ENCODE measurements at regions not wholly inside any gene's neighbourhood (a gene's known extent, or its start where the extent isn't known, plus 50 kb on each side); places are given as distances from the start of the nearest gene placed in this dataset.
"Not testable (repeated sequence)": the region's sequence is repeated elsewhere in the genome, so short reads cannot be mapped to it uniquely, and the experiment has no call there.

DNA sequence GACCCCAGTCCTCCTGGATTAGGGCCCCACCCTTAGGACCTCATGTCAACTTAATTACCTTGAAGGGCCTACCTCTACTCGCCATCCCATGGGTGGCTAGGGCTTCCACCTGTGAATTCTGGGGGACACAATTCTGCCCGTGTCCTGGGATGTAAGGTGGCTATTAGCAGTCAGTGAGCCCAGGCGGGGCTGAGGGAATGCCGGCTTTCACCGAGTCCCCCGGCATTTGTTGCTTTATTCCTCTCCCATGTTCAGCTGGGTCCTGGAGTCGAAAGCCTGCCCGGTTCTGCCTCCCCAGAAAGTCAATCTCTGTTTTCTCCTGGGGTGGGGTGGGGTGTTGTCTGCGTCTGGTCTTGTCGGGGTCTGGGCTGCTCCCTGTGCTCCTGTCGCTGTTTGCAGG, 125.6 kb downstream of the GLRX3 start:
- DNase-seq (ENCODE audit: low read depth): no peak

DNA sequence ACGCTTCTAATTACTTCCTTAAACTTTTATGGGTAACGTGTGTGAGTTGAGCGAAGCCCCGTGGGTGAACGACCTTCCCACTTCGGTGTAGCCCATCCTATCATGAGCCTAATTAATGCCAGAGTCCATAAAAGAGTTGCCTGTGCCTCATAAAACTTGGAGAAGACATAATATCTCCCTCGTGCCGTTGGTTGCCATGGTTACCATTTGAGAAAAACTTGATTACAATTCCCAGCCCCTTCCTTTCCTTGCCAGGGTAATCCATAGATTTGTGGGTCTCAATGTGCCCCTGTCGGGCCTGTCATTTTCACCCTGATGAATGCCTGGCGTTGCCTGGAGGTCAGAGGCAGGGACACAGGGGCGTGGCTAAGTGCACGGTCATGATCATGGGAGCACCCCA, 127.1 kb downstream of the GLRX3 start:
- no peak for DNase-seq (ENCODE audit: low read depth)

DNA sequence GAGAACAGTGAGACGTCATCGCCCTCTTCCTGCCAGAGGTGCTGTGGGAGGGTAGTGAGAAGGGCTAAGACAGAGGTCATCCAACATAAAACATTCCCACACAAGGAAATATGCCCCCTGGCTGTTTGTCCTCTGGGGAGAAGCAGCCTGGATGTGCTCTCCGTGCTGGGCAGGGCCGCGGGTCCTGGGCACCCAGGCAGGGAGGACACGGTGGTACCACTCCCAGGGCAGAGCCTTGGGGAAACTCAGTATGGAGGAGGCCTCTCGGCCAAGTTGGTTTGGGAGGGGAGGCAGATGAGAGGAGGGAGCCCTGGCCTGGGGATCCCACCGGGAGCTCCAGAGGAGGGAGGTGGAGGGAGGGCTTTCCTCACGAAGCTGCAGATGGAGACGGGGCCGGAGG, 129.4 kb downstream of the GLRX3 start:
- DNase-seq (ENCODE audit: low read depth): no peak

DNA sequence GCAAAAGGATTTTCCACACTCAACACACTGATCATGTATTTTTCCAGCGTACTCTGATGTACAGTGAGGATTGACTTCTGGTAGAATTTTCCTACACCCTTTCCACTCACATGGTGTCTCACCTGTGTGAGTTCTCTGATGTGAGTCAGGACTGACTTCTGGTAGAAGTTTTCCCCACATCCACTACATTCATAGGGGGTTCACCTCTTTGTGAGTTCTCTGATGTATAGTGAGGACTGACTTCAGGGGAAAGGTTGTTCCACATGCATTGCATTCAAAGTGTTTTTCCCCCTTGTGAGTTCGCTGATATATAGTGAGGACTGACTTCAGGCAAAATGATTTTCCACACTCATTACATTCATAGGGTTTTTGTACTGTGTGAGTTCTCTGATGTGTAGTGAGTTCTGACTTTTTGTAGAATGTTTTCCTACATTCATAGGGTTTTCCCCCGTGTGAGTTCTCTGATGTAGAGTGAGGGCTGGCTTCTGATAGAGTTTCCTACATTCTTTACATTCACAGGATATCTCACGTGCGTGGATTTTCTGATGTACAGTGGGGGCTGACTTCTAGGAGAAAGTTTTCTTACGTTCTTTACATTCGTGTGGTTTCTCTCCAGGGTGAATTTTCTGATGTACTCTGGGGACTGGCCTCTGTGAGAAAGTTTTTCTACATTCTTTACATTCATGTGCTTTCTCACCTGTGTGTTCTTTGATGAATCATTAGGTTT, 146.5 kb downstream of the GLRX3 start:
- no peak for DNase-seq (ENCODE audit: low read depth)

DNA sequence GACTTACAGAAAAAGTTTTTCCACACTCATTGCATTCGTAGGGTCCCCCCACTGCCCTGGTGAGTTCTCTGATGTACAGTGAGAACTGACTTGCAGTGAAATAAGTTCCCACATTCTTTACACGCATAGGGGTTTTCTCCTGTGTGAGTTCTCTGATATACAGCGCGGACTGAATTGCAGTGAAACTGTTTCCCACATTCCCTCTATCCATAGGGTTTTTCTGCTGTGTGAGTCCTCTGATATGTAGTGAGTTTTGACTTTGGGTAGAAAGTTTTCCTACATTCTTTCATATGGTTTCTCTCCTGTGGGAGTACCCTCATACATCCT, 147.0 kb downstream of the GLRX3 start:
- DNase-seq (ENCODE audit: low read depth): no peak

DNA sequence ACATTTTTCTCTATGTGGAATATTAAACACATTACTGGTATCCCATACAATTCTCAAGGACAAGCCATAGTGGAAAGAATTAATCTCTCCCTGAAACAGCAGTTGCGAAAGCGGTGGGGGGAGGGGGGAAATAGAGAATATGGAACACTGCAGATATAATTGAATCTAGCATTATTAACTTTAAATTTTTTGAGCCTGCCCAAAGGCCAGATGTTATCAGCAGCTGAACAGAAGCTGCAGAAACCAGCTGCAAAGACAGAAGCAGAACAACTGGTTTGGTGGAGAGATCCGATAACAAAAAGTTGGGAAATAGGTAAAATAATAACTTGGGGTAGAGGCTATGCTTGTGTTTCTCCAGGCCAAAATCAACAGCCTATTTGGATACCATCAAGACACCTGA, 159.6 kb downstream of the GLRX3 start:
- not testable (repeated sequence) for DNase-seq (ENCODE audit: low read depth)

DNA sequence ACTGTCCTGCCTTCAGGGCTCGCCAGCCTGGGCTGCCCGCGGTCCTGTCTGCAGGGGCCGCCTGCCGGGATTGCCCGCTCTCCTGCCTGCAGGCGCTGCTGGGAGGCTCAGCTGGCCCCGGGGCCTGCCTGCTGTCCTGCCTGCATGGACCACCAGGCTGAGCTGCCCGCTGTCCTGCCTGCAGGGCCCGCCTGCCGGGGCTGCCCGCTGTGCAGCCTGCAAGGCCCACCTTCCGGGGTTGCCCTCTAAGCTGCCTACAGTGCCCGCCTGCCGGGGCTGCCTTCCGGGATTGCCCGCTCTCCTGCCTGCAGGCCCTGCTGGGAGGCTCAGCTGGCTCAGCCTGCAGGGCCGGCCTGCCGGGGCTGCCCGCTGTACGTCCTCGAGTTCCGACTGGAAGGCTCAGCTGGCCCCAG, 164.4 kb downstream of the GLRX3 start:
- peak; percentile 59 for DNase-seq (ENCODE audit: low read depth)

DNA sequence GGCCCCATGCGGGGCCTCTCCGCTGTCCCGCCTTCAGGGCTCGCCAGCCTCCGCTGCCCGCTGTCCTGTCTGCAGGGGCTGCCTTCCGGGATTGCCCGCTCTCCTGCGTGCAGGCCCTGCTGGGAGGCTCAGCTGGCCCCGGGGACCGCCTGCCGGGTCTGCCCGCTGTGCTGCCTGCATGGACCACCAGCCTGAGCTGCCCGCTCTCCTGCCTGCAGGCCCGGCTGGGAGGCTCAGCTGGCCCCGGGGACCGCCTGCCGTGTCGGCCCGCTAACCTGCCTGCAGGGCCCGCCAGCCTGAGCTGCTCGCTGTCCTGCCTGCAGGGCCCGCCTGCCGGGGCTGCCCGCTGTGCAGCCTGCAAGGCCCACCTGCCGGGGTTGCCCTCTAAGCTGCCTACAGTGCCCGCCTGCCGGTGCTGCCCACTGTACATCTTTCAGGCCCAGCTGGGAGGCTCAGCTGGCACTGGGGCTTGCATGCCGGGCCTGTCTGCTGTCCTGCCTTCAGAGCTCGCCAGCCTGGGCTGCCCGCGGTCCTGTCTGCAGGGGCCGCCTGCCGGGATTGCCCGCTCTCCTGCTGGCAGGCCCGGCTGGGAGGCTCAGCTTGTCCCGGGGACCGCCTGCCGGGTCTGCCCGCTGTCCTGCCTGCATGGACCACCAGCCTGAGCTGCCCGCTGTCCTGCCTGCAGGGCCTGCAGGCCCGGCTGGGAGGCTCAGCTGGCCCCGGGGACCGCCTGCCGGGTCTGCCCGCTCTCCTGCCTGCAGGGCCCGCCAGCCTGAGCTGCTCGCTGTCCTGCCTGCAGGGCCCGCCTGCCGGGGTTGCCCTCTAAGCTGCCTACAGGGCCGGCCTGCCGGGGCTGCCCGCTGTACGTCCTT, 165.1 kb downstream of the GLRX3 start:
- peak; percentile 64 for DNase-seq (ENCODE audit: low read depth)

GRCh38 chr10:130326954-130327353, 190.8 kb downstream of the GLRX3 start:
- DNase-seq (ENCODE audit: low read depth): no peak

DNA sequence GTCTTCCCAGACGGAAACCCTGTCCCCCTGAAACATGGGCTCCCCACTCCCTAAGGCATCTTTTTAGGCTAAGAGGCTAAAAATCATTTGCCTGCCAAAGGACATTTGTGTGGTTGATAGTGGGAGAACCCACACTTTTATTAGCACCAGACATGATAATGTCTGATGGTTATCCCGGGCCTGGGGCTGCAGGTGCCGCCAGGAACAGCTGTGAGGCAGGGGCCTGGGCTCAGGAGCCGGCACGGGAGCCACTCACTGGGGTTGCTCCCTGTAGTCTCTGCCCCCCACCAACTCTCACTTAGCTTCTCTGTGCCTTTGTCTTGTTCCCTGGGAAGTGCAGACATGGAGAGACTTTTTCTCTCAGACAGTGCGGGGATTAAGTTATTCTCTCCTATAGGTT, 193.6 kb downstream of the GLRX3 start:
- no peak for DNase-seq (ENCODE audit: low read depth)

DNA sequence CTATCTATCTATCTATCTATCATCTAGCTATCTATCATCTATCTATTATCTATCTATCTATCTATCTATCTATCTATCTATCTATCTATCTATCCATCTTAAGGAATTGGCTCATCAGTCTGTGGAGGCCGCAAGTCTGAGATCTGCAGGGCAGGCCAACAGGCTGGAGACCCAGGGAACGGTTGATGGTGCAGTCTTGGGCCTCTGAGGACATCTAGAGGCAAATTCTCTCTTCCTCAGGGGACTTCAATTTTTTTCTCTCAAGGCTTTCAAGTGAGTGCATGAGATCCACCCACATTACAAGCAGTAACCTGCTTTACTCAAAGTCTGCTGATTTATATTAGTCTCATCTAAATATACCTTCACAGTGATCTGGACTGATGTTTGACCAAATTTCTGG, 197.0 kb downstream of the GLRX3 start:
- no peak for DNase-seq (ENCODE audit: low read depth)

DNA sequence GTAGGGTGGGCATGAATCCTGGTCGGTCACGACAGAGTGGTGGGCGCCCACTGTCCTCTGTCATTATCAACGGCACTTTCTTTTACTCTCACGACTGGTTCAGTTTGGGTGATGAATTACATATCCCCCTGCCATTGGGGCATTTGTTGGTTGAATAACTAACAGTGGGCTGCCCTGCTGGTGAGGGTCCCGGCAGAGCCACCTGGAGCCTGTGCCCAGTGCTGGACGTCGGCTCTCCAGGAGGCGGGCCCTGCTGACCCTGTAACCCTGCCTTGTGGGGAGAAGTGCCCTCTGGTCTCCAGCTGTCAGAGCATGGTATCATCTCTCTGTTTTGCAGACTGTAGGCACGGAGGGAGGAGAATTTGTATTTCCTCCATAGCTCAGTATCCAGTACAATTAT, 199.1 kb downstream of the GLRX3 start:
- no peak for DNase-seq (ENCODE audit: low read depth)

DNA sequence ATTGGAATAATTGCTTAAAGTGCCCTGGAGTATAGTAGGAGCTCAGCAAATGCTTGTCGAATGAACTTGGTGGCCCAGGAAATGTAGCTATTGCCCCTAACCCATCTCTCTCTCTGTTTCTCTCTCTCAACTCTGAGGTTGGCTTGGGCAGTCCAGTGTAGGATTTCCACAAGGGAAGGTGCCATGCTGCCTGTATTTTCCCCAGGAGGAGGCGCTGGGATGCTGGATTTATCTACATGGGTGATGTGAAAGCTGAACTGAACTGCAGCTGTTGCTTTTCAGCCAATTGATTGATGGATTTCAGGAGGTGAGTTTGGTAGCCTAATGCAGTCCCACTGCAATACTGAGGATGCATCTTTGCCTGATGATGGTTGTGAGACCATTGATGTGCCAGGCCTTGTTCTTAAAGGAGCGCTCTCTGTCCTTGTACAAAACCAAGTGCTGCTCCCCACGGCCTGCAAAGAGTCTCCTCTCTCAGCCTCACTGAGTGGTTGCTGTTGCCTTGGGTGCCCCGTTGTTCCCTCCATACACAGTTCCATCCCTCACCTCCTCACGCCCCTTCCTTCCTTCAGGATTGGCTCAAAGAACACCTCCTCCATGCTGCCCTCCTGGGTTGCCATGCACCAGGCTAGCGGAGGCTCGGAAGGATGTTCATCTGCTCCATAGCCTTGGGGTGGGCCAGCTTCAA, 200.6 kb downstream of the GLRX3 start:
- no peak for DNase-seq (ENCODE audit: low read depth)

DNA sequence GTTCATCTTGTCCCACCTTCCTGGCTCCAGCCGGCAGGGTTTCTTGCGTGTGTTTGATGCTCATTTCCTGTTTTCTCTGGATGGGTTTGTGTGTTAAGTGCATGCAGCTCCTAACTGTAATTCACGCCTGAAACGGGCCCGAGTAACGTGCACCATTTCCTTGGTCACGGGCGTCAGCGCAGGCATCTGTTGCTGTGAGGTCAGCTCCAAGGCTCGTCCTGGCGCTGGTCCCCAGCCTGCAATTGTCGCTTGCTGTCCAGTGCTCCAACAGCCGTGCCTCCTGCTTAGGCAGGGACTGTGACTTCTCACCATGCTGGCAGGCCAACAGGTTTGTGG, 201.1 kb downstream of the GLRX3 start:
- DNase-seq (ENCODE audit: low read depth): no peak

GRCh38 chr10:130337696-130338635, 201.8 kb downstream of the GLRX3 start:
- no peak for DNase-seq (ENCODE audit: low read depth)

DNA sequence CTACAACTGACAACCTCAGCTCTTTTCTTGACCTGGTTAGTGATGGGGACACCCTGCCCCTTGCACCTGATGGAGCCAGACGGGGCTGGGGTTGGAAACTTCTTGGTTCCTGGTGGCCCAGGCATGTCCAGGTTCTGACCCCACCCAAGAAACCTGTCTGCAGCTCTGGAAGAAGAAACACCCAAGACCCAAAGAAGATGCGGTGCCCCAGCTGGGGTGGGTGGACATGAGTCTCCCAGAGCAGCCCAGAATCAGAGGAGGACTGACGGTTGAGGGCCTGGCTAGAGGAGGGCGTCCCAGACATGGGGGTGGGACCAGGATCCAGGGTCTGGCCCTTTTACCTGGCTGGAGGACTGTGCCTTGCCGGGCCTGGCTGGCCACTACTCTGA, 202.4 kb downstream of the GLRX3 start:
- DNase-seq (ENCODE audit: low read depth): no peak

- no peak for DNase-seq (ENCODE audit: low read depth)
These were observed 202.9 kb downstream of the GLRX3 start for GRCh38 chr10:130339091-130339490.

- no peak for DNase-seq (ENCODE audit: low read depth)
These were observed 203.7 kb downstream of the GLRX3 start for GRCh38 chr10:130339911-130340310.

DNA sequence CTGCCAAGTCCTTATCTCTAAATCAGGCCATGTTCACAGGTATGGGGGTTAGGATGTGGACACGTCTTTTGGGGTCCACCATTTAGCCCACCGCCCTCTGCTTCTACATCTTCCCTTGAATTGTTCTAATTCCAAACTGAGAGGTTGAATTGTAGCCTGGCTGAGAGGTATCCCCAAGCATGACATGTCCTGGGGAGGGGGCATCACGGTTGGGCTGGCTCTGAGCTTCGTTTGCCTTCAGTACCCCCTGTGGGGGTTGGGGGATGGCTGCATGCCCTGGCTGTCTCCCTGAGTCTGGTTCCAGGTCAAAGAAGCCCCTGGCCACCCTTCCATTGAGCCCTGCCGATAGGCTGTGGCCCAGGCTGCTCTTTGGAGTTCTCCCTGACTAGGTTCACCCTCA, 204.6 kb downstream of the GLRX3 start:
- DNase-seq (ENCODE audit: low read depth): no peak

GRCh38 chr10:130341356-130341755, 205.2 kb downstream of the GLRX3 start:
- no peak for DNase-seq (ENCODE audit: low read depth)

GRCh38 chr10:130345728-130346127, 209.5 kb downstream of the GLRX3 start:
- no peak for DNase-seq (ENCODE audit: low read depth)

DNA sequence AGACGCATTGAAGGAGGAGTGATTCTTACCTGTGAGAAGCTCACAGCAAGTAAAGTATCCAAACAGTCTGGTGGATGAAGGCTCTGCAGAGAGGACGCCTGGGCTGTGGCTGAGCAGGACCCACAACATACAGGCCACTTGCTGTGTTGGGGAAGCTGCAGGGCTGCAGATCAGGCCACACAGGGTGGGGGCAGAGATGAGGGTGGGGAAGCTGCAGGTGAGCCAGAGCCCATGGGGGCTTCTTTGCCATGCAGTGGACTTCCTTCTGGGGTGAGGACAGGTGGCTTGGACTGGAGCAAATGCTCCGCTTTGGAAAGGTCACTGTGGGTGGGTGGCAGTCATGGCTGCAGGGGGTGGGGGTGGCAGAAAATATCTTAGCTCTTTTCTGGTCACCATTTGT, 214.8 kb downstream of the GLRX3 start:
- DNase-seq (ENCODE audit: low read depth): no peak
